Uterus (tissue), 2 donors: ENCODE measurements at regions not wholly inside any gene's neighbourhood (a gene's known extent, or its start where the extent isn't known, plus 50 kb on each side); places are given as distances from the start of the nearest gene placed in this dataset.

Experiments
- POLR2A ChIP-seq, 2 donors: fragments of 450-650 bp; IDR thresholded peaks; one replicate each; pipeline ENCODE4 v1.6.1; 2016; ENCODE audit warnings: antibody characterized with exemption in 2 of 2, mild to moderate bottlenecking in 1 of 2, moderate library complexity in 1 of 2
- TF ChIP-seq, protein P1 (sequence below), 4 experiments: fragments of 200-600 bp in 2 of 4; fragments of 450-650 bp in 2 of 4; sonication (generic) in 2 of 4; IDR thresholded peaks; one replicate each; pipeline ENCODE4 v1.5.1; 2016 to 2019; ENCODE audit warnings: antibody characterized with exemption in 4 of 4, mild to moderate bottlenecking in 2 of 4, moderate library complexity in 1 of 4

DNA sequence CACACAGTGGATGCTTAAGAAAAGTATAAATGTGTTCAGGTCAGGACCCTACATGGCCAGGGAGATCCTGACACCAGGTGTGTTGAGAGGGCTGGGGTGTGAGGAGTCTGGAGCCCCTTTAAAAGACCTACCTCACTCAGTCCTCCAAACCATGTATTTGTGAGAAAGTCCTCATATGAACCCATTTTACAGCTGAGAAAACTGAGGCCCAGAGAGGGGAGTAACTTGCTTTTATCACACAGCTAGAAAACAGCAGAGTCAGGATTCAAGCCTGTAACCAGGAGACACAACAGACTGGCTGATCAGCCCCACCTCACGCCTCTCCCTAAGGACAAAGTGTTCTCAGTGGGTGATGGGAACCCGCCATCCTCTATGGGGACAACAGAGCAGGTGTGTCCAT is 706.7 kb downstream of the PTPRU start:
- TF ChIP-seq, protein P1, sequence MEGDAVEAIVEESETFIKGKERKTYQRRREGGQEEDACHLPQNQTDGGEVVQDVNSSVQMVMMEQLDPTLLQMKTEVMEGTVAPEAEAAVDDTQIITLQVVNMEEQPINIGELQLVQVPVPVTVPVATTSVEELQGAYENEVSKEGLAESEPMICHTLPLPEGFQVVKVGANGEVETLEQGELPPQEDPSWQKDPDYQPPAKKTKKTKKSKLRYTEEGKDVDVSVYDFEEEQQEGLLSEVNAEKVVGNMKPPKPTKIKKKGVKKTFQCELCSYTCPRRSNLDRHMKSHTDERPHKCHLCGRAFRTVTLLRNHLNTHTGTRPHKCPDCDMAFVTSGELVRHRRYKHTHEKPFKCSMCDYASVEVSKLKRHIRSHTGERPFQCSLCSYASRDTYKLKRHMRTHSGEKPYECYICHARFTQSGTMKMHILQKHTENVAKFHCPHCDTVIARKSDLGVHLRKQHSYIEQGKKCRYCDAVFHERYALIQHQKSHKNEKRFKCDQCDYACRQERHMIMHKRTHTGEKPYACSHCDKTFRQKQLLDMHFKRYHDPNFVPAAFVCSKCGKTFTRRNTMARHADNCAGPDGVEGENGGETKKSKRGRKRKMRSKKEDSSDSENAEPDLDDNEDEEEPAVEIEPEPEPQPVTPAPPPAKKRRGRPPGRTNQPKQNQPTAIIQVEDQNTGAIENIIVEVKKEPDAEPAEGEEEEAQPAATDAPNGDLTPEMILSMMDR (IDR thresholded peaks at IDR 0.05) = no peak
- TF ChIP-seq POLR2A (IDR thresholded peaks at IDR 0.05) = no peak
